Fibroblast of lung (primary cell): ENCODE measurements at regions not wholly inside any gene's neighbourhood (a gene's known extent, or its start where the extent isn't known, plus 50 kb on each side); places are given as distances from the start of the nearest gene placed in this dataset.

Experiments
- CTCF ChIP-seq, 2 donors: IDR thresholded peaks in 1 of 2; conservative IDR thresholded peaks in 1 of 2; 1 replicate in 1 of 2; 2 replicates in 1 of 2; pipeline ENCODE4 v1.5.1; 2011 to 2012; ENCODE audit warnings: low read length in 2 of 2, control low read depth in 1 of 2, inconsistent platforms in 1 of 2, low read depth in 1 of 2, mild to moderate bottlenecking in 1 of 2
- EZH2 ChIP-seq: IDR thresholded peaks from 2 replicates; pipeline ENCODE4 v1.5.1; 2012; ENCODE audit warnings: low read length, control low read depth, mild to moderate bottlenecking; ENCODE audit errors: missing control alignments

DNA sequence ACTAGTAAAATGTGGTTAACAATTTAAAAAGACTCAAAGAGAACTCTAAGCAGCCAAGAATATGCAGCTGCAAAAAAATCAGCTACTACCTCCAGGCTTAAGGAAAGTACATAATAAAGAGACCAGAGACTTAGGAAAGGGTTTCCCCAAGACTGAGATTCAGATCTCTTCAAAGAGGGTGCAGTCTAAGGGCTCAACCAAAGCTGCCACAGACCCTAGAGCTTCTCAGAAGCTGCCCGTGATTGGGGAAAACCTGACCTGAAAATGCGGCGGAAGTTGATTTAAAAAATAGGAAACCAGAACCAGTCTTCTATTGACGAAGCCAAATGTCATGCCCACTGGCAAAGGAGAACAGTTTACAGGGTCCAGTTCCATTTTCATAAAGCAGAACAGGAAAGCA is 516.8 kb upstream of the MARCKS start:
- TF ChIP-seq CTCF (conservative IDR thresholded peaks at IDR 0.05 in 1 of 2, IDR thresholded peaks at IDR 0.05 in 1 of 2; ENCODE audit: low read depth in 1 of 2, low read length in 2 of 2) (no peak), EZH2 (no peak)
